H9 (cell line): ENCODE measurements at regions not wholly inside any gene's neighbourhood (a gene's known extent, or its start where the extent isn't known, plus 50 kb on each side); places are given as distances from the start of the nearest gene placed in this dataset.
A peak's percentile ranks its signal among the peaks of the same experiment; 100 is the strongest.

Source experiments
- DNase-seq: peaks from one replicate; pipeline ENCODE4 v3.0.0-alpha.2; 2017
- H2AFZ ChIP-seq: one replicate; pipeline ENCODE4 v1.6.1; 2013; ENCODE audit warnings: mild to moderate bottlenecking, low read length, control low read depth, moderate library complexity
- H2AK5ac ChIP-seq: 2 replicates; pipeline ENCODE4 v1.6.1; 2013; ENCODE audit warnings: low read length, control low read depth, mixed read lengths; ENCODE audit not compliant: insufficient read length
- H2BK120ac ChIP-seq: one replicate; pipeline ENCODE4 v1.6.1; 2013; ENCODE audit warnings: low read depth, mild to moderate bottlenecking, low read length, control low read depth, inconsistent platforms; ENCODE audit not compliant: poor library complexity, severe bottlenecking
- H2BK12ac ChIP-seq: 2 replicates; pipeline ENCODE4 v1.6.1; 2013; ENCODE audit warnings: low read length, control low read depth, mixed read lengths, low read depth; ENCODE audit not compliant: insufficient read length
- H2BK15ac ChIP-seq: 2 replicates; pipeline ENCODE4 v1.6.1; 2013; ENCODE audit warnings: low read depth, low read length, control low read depth
- H2BK20ac ChIP-seq: one replicate; pipeline ENCODE4 v1.6.1; 2013; ENCODE audit warnings: low read depth, mild to moderate bottlenecking, low read length, control low read depth, inconsistent platforms; ENCODE audit not compliant: poor library complexity, severe bottlenecking
- H2BK5ac ChIP-seq: 2 replicates; pipeline ENCODE4 v1.6.1; 2013; ENCODE audit warnings: low read length, control low read depth, mixed read lengths; ENCODE audit not compliant: insufficient read length
- H3K14ac ChIP-seq: 2 replicates; pipeline ENCODE4 v1.6.1; 2013; ENCODE audit warnings: low read length, control low read depth; ENCODE audit not compliant: insufficient read depth
- H3K18ac ChIP-seq: 2 replicates; pipeline ENCODE4 v1.6.1; 2013; ENCODE audit warnings: low read depth, mild to moderate bottlenecking, mixed read lengths, low read length, control low read depth; ENCODE audit not compliant: insufficient read length
- H3K23ac ChIP-seq: 2 replicates; pipeline ENCODE4 v1.6.1; 2013; ENCODE audit warnings: low read length, control low read depth, mixed read lengths, low read depth; ENCODE audit not compliant: insufficient read length
- H3K23me2 ChIP-seq: 2 replicates; pipeline ENCODE4 v1.6.1; 2013; ENCODE audit warnings: low read depth, mild to moderate bottlenecking, mixed read lengths, low read length, control low read depth; ENCODE audit not compliant: insufficient read length, poor library complexity, severe bottlenecking
- H3K27ac ChIP-seq: 2 replicates; pipeline ENCODE4 v1.5.1; 2013; ENCODE audit warnings: low read length, control low read depth, mixed read lengths, low read depth; ENCODE audit not compliant: insufficient read length
- H3K27me3 ChIP-seq: 2 replicates; pipeline ENCODE4 v1.6.1; 2013; ENCODE audit warnings: low read length, control low read depth, inconsistent platforms; ENCODE audit not compliant: insufficient read depth
- H3K4ac ChIP-seq: 2 replicates; pipeline ENCODE4 v1.6.1; 2013; ENCODE audit warnings: low read depth, mild to moderate bottlenecking, control low read depth, inconsistent platforms, low read length, moderate library complexity
- H3K4me1 ChIP-seq: 2 replicates; pipeline ENCODE4 v1.6.1; 2013; ENCODE audit warnings: low read length, control low read depth, inconsistent platforms; ENCODE audit not compliant: insufficient read depth
- H3K4me2 ChIP-seq: 2 replicates; pipeline ENCODE4 v1.6.1; 2013; ENCODE audit warnings: low read length, control low read depth, mixed read lengths; ENCODE audit not compliant: insufficient read length, insufficient read depth
- H3K56ac ChIP-seq: 2 replicates; pipeline ENCODE4 v1.6.1; 2013; ENCODE audit warnings: low read depth, mild to moderate bottlenecking, mixed read lengths, low read length, control low read depth; ENCODE audit not compliant: insufficient read length
- H3K79me1 ChIP-seq: 2 replicates; pipeline ENCODE4 v1.6.1; 2013; ENCODE audit warnings: low read depth, mild to moderate bottlenecking, moderate library complexity, low read length, control low read depth, inconsistent platforms; ENCODE audit not compliant: insufficient read depth, poor library complexity, severe bottlenecking
- H3K79me2 ChIP-seq: 2 replicates; pipeline ENCODE4 v1.6.1; 2013; ENCODE audit warnings: low read length, control low read depth, inconsistent platforms; ENCODE audit not compliant: insufficient read depth
- H3K9ac ChIP-seq: 2 replicates; pipeline ENCODE4 v1.6.1; 2013; ENCODE audit warnings: low read length, control low read depth, mixed read lengths; ENCODE audit not compliant: insufficient read length; ENCODE audit errors: extremely low read depth
- H3K9me3 ChIP-seq: one replicate; pipeline ENCODE4 v1.6.1; 2013; ENCODE audit warnings: low read depth, low read length, inconsistent platforms; ENCODE audit not compliant: control insufficient read depth
- H3T11ph ChIP-seq: one replicate; pipeline ENCODE4 v1.6.1; 2013; ENCODE audit warnings: mild to moderate bottlenecking, low read length, control low read depth, inconsistent platforms
- H4K20me1 ChIP-seq: one replicate; pipeline ENCODE4 v1.6.1; 2013; ENCODE audit not compliant: control insufficient read depth, insufficient read length, insufficient read depth
- H4K5ac ChIP-seq: 2 replicates; pipeline ENCODE4 v1.6.1; 2013; ENCODE audit warnings: low read depth, mild to moderate bottlenecking, mixed read lengths, low read length, control low read depth; ENCODE audit not compliant: insufficient read length
- H4K8ac ChIP-seq: replicated peaks from 2 replicates; pipeline ENCODE4 v1.6.1; 2013; ENCODE audit warnings: low read length, control low read depth, mixed read lengths, low read depth; ENCODE audit not compliant: insufficient read length
- H4K91ac ChIP-seq: 2 replicates; pipeline ENCODE4 v1.6.1; 2013; ENCODE audit warnings: low read depth, mild to moderate bottlenecking, moderate library complexity, mixed read lengths, low read length, control low read depth; ENCODE audit not compliant: insufficient read length
- H3K27ac Mint-ChIP-seq, 3 experiments: 2 replicates in 2 of 3; 3 replicates in 1 of 3; pipeline ENCODE4 v1.8.0; 2020 to 2021; ENCODE audit warnings: mixed read lengths in 3 of 3, mild to moderate bottlenecking in 1 of 3, moderate library complexity in 1 of 3
- H3K27me3 Mint-ChIP-seq: 2 replicates; pipeline ENCODE4 v1.8.0; 2021; ENCODE audit warnings: low read depth, mild to moderate bottlenecking, moderate library complexity, mixed read lengths
- H3K36me3 Mint-ChIP-seq, 3 experiments: 2 replicates in 2 of 3; 3 replicates in 1 of 3; pipeline ENCODE4 v1.8.0; 2020 to 2021; ENCODE audit warnings: low read depth in 3 of 3, mixed read lengths in 3 of 3; ENCODE audit not compliant: insufficient read depth in 1 of 3
- H3K4me1 Mint-ChIP-seq, 2 experiments: 2 replicates each; pipeline ENCODE4 v1.8.0; 2020; ENCODE audit warnings: mixed read lengths in 2 of 2
- H3K4me3 Mint-ChIP-seq, 2 experiments: 2 replicates in 1 of 2; 3 replicates in 1 of 2; pipeline ENCODE4 v1.8.0; 2020 to 2021; ENCODE audit warnings: mild to moderate bottlenecking in 2 of 2, mixed read lengths in 2 of 2, moderate library complexity in 1 of 2
- H3K9me3 Mint-ChIP-seq, 2 experiments: 2 replicates in 1 of 2; 3 replicates in 1 of 2; pipeline ENCODE4 v1.8.0; 2020; ENCODE audit warnings: mild to moderate bottlenecking in 2 of 2, mixed read lengths in 2 of 2, moderate library complexity in 1 of 2
- WGBS: extraction: QIAGEN DNeasy Blood & Tissue Kit; methylation state at CpG from one replicate; pipeline ENCODE4 v1.1.7; 2013; ENCODE audit warnings: missing lambda C conversion rate, low lambda C conversion rate, mixed read lengths; ENCODE audit not compliant: insufficient read length; ENCODE audit errors: extremely low coverage; 5-methylcytosine and 5-hydroxymethylcytosine counted together
- TF ChIP-seq, protein P1 (sequence below): fragments of 200-600 bp; sonication (generic); conservative IDR thresholded peaks from 3 replicates; pipeline ENCODE4 v1.8.0; 2021; ENCODE audit warnings: antibody characterized with exemption, mild to moderate bottlenecking

DNA sequence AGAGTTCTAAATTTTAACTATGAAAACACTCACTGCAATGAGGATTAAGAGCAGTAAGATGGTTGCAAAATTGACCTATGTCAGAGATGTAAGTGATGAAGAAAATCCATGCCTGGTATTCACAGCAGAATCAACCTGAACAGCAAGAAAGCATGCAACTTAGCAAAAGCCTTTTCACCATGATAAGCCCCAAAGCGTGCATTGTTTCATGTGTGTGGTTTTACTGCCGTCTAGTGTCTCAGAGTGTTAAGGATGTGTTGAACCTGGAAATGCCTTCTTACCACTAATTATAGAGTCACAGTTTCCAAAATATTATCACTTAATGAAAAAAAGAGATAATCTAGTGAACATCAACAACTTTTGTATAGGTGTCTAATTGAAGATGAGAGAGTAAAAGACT is 415.2 kb upstream of the TRPC7 start:
- Histone ChIP-seq H3K4me2 (no peak overlapping the region), H4K20me1 (no peaks in the 10 kb centered on the region), H3T11ph (no peak overlapping the region), H3K27me3 (no peaks in the 10 kb centered on the region), H2BK120ac (no peak overlapping the region), H2BK20ac (no peak overlapping the region), H2BK15ac (no peak overlapping the region), H3K27ac (no peak overlapping the region), H2AFZ (no peak overlapping the region), H3K4me1 (no peaks in the 10 kb centered on the region; the same call in 1 of the 2 replicates), H4K91ac (no peak overlapping the region), H3K23me2 (no peaks in the 10 kb centered on the region), H3K4ac (no peak overlapping the region), H3K9ac (no peak overlapping the region), H3K14ac (no peak overlapping the region), H2AK5ac (no peak overlapping the region), H2BK5ac (no peak overlapping the region), H3K23ac (no peak overlapping the region), H4K8ac (no peak overlapping the region), H3K9me3 (no peaks in the 10 kb centered on the region), H3K79me1 (no peaks in the 10 kb centered on the region), H3K18ac (no peak overlapping the region), H3K79me2 (no peaks in the 10 kb centered on the region), H3K56ac (no peak overlapping the region), H2BK12ac (no peak overlapping the region), H4K5ac (no peak overlapping the region)
- no peak for DNase-seq
- TF ChIP-seq, protein P1, sequence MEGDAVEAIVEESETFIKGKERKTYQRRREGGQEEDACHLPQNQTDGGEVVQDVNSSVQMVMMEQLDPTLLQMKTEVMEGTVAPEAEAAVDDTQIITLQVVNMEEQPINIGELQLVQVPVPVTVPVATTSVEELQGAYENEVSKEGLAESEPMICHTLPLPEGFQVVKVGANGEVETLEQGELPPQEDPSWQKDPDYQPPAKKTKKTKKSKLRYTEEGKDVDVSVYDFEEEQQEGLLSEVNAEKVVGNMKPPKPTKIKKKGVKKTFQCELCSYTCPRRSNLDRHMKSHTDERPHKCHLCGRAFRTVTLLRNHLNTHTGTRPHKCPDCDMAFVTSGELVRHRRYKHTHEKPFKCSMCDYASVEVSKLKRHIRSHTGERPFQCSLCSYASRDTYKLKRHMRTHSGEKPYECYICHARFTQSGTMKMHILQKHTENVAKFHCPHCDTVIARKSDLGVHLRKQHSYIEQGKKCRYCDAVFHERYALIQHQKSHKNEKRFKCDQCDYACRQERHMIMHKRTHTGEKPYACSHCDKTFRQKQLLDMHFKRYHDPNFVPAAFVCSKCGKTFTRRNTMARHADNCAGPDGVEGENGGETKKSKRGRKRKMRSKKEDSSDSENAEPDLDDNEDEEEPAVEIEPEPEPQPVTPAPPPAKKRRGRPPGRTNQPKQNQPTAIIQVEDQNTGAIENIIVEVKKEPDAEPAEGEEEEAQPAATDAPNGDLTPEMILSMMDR: peak; percentile 28; the same call in 1 of the 3 replicates
- WGBS: no CpG with 5 or more reads among the region's 2 CpGs
- peaks cover 6 to 9% of the 10 kb centered on the region in 2 experiments; a peak in 4 of 5 replicates for H3K9me3 Mint-ChIP-seq
- no peak overlapping the region for H3K4me3 Mint-ChIP-seq
- H3K27me3 Mint-ChIP-seq: no peaks in the 10 kb centered on the region
- peaks cover 0 to 6% (median 4%) of the 10 kb centered on the region in 3 experiments; a peak in 4 of 7 replicates for H3K36me3 Mint-ChIP-seq
- no peak overlapping the region for H3K27ac Mint-ChIP-seq
- H3K4me1 Mint-ChIP-seq: peaks cover 16 to 26% of the 10 kb centered on the region in 2 experiments
